NCI-H2029 treated with DMSO at 0.1 percent for 48 hours (cell line): ENCODE measurements at regions not wholly inside any gene's neighbourhood (a gene's known extent, or its start where the extent isn't known, plus 50 kb on each side); places are given as distances from the start of the nearest gene placed in this dataset.

Experiments
- DNase-seq: peaks from one replicate; lab custom pipeline; 2025; lab: John Stamatoyannopoulos, UW

DNA sequence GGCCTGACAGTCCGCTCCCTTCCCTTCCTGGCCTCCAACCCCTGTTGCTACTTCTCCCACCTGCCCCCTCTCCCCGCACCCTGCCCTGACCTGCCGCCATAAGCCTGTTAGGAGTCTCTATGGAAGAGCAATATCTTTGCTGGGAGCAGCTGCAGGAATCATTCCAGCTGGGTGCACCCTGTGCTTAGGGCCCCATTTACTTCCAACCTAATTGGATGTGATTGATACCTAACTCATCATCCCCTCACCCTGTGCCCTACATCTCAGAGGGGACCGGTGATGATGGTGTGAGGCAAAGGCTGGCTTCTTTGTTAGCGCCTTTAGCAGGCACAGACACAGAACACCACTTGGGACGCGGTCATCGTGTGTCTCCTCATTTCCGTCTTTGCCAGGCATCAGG lies 80.0 kb upstream of the FAM180A start:
- no peak for DNase-seq

DNA sequence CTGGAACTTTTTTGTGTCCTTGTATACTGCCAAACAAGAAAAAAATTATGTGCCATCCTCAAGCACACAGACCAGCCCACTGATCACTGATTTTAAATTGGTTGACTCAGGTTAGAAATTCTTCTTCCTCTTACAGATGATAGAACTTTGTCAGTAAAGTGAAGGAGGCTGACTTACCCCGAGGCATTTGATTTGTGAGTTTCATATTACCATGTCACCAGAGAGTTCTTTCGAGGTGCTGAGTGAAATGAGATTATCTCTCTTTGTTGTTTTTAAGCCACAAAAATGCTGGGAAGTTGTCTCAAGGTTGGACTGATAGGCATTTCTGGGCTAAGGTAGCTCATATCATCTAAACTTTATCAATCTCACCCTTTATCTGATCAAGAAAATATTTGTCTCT lies 78.8 kb upstream of the FAM180A start:
- no peak for DNase-seq

DNA sequence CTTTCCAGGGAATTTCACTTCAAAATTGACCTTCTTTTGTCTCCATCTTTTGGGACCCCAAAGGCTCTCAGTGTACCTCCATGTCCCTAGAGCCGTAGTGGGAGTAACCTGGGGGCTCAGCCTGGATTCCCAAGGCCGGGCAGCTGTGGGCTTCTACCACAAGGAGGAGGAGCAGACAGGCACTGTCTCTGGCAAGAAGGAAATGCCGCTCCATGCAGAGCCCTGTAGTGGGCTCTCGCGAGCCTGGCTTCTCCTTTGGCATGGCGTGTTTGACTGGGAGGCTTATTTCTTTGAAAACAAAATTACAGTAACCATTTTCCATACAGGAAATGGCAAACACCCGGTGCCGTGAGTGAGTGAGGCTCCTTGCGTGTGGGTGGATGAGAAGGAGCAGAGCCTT lies 76.8 kb upstream of the FAM180A start:
- no peak for DNase-seq

DNA sequence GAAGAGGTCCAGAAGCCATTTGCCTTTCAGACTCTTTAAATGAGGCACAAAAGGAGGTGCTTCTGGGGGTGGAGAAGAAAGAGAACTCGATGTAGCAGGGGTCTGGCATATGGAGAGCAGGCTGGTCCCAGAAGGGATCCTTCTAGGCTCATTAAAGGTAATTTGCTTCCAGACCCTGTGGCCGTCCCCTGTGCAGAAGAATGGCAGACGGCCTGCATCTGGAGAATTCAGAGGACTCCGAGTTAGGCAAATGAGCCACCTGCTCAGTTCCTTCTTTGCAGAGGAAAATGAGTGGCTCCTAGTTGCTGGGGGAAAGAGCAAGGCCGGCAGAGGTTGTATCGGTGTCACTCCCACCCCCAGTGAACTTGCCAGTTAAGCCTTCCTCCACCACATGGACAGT lies 73.8 kb upstream of the FAM180A start:
- DNase-seq: no peak

DNA sequence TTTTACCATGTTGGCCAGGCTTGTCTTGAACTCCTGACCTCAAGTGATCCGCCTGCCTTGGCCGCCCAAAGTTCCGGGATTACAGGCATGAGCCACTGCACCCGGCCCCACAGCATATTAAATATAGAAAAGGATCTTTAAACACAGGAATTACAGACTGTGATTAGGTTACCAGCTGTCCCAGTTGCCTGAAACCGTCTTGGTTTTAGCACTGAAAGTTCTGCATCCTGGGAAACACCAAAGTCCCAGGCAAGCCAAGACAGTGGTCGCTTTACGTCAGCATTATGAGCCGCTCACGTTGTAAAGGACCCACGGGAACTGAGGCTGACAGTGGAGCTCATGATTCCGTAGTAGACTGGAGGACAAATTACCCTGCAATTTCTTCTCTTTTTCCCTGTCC lies 69.0 kb upstream of the FAM180A start:
- no peak for DNase-seq

DNA sequence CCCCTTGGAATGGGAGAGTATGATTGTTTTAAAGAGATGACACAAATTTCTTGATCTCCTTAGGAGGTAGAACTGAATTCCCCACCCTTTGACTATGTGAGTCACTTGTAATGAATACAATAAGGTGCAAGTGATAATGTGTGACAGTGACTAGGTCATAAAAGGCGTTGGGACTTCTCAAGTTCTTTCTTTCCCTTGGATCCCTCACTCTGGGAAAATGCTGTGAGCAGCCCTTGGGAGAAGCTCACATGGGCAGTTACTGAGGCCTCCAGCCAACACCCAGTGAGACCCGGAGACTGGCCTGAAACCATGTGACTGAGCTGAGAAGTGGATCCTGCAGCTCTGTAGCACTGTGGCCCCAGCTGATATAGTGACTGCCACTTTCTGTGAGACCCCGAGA lies 66.4 kb upstream of the FAM180A start:
- DNase-seq: no peak

DNA sequence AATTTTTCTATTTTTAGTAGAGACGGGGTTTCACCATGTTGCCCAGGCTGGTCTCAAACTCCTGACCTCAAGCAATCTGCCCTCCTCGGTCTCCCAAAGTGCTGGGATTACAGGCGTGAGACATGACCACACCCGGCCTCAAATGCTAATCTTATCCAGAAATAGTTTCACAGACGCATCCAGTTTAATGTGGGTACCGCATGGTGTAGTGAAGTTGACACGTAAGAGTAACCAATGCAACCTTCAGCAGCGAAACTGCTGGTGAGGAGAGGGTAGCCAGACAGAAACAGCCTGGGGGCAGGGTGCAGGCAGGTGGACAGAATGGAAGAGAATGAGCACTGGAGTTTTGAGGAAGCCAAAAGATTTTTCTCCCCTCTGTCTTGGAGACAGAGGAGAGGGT lies 63.5 kb upstream of the FAM180A start:
- DNase-seq: no peak

DNA sequence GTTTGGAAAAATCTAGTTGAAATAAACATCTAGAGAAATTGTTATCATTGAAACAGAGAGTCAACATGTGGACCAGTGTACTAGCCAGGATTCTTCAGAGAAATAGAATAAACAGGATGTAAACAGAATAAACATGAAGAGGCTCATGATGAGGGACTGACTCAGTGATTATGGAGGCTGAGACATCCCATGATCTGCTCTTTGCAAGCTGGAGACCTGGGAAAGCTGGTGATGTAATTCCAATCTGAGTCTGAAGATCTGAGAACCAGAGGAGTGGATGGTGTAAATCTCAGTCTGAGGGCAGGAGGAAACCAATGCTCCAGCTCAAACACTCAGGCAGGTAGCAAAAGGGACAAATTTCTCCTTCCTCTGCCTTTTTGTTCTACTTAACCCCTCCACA lies 62.9 kb upstream of the FAM180A start:
- DNase-seq: no peak

DNA sequence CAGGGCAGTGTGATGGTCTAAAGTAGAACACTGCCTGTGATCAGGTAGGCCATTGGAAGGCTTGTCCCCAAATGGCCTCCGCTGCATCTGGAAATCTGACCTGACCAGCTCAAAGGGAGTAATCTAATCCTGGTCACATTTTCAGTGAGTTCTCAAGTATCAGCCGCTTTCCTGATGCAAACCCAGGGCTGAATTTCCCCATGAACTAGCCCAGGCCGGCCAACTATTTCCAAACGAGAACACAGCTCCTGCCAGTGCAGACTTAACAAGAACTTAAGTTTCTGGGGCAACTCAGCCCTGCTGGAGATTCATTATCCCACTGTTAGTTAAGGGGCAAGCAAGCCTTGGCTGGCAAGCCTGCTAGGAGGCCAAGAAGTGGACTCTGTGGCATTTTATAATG lies 59.6 kb upstream of the FAM180A start:
- no peak for DNase-seq

DNA sequence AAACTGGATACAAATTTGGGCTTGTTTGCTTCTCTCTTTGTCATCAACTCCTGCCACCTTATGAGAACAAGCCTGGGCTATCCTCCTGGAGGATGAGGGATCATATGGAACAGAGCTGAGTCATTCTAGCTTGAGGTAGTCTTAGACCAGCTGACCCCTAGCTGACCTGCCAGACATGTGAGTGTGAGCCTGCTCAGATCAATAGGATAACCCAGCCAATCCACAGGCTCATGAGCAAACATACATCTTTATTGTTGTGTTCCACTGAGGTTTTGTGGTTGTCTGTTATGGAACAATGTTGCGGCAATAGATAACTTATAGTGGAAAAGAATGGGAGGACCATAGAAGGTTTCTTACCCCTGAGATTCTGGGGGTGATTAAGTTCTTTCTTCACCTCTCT lies 54.5 kb upstream of the FAM180A start:
- DNase-seq: no peak

DNA sequence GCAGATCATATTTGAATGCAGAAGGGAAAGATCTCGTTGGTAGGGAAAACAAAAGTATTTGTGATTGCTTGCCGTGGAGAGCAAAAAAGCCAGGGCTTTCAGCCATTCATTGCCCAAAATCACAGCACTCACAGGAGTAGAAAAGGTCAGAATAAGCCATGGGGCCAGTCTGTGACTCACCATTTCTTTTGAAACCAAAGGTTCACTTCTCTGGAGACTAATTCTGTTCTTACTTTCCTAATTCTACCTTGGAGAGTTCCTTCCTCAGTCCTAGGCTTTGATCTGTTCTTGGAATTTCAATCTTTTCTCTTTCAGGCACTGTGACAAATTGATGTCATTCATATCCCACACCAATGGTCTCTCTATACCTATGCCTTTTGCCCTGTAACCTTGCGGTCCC lies 54.1 kb upstream of the FAM180A start:
- no peak for DNase-seq

DNA sequence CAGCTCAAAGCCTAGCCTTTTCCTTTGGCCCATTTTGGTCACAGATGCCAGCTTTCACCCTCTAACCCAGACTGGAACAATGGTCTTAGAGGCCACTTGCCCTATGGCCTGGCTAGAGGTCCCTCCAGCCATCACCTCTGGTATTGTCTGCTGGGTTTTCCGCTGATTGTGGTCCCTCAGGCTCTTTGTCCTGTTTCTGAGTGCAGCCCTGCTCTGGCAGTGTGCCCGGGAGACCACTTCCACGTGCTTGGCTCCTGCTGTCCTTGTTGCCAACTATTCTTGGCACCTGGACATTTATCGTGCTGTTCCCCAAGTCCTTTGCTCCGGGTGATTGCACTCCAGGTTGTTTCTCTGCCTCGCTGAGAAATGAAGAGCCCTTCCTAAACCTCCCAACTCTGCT lies 53.3 kb upstream of the FAM180A start:
- peak; percentile 92 for DNase-seq

DNA sequence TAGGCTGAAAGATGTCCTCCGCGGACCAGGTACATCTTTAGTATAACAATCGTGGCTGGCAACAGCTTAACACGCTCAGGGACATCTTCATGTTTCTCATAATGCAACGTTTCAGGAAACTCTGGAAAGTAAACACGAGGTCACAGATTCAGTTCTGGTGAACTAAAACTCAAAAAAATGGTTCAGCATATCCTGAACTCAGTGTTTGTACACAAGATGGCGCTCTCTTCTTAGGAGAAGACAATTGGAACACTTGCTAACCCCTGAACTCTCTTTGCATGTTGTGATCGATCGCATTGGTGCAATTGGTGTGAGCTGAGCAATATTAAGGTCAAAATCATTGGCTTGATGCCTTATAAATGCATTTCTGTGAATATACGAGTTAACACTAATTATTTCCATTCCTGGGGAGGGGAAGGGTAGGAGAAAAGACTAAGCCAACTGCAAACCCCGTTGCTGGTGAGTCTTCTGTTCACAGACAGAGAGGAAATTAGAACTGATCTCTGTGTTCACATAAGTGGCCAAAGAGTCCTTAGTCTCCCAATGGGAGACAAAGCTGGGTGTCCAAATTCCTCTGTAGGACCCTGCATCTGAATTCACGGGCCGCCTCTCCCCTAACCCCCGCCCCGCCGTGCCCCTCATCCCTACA lies 52.6 kb upstream of the FAM180A start:
- DNase-seq: peak; percentile 90

DNA sequence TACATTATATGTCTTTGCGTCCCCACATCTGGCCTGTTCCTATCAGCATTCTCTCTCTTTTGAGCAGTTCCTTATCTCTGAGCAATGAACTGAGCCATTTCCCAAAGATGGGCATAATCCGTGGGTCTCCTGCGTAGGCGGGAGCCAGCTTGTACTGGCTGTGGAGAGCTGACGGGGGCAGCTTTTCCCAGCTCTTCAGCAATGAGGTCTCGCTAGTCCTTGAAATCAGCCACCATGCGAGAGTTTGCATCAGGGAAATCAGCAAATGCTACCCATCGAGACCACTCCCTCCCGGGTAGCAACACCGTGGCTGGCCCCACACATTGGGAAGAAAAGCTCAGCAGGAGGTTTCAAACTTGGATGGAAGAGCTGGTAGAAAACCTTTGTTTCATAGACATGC lies 51.9 kb upstream of the FAM180A start:
- no peak for DNase-seq

DNA sequence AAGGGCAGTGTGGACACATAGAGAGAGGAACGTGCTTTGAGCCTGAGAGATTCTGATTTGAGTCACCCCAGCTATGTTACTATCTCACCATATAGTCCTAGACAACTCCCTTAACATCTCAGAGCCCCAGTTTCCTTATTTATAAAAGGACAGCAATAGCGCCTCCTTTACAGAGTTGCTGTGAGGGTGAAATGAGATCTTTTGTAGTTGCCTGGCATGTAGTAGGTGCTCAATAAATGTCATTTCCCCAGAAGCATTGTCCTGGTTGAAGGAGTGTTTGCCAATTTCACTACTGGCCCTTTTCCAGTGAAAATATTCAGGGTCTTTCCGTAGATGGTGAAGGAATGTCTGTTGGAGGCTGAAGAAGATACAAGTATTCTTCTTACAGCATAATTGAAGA lies 51.3 kb upstream of the FAM180A start:
- no peak for DNase-seq
